VCaP (cell line): ENCODE measurements at regions not wholly inside any gene's neighbourhood (a gene's known extent, or its start where the extent isn't known, plus 50 kb on each side); places are given as distances from the start of the nearest gene placed in this dataset.

Experiments
- H3K27ac ChIP-seq: fragments of 450-650 bp; 2 replicates; pipeline ENCODE4 v1.5.1; 2017
- CTCF ChIP-seq: fragments of 450-650 bp; conservative IDR thresholded peaks from 2 replicates; pipeline ENCODE4 v1.5.1; 2017; ENCODE audit warnings: mild to moderate bottlenecking, moderate library complexity

- no peak overlapping the region for H3K27ac ChIP-seq
- no peak for TF ChIP-seq CTCF
These were observed 110.2 kb downstream of the CPZ start for GRCh38 chr4:8702516-8703400.

GRCh38 chr4:8702020-8702495, 109.5 kb downstream of the CPZ start:
- TF ChIP-seq CTCF, result no peak
- H3K27ac ChIP-seq, result no peak overlapping the region

- no peak for TF ChIP-seq CTCF
- no peak overlapping the region for H3K27ac ChIP-seq
These were observed 108.8 kb downstream of the CPZ start for GRCh38 chr4:8701126-8702019.

- TF ChIP-seq CTCF, result no peak
- H3K27ac ChIP-seq, result no peak overlapping the region
These were observed 108.0 kb downstream of the CPZ start for GRCh38 chr4:8700531-8700930.

- no peak overlapping the region for H3K27ac ChIP-seq
These were observed 107.0 kb downstream of the CPZ start for GRCh38 chr4:8699479-8700145.

GRCh38 chr4:8699063-8699385, 106.5 kb downstream of the CPZ start:
- TF ChIP-seq CTCF, result no peak

More at GRCh38 chr4:8699479-8700145, 107.0 kb downstream of the CPZ start:
- no peak for TF ChIP-seq CTCF

More at GRCh38 chr4:8699063-8699385, 106.5 kb downstream of the CPZ start:
- no peak overlapping the region for H3K27ac ChIP-seq
